CD4-positive, alpha-beta T cell (primary cell): ENCODE measurements at regions not wholly inside any gene's neighbourhood (a gene's known extent, or its start where the extent isn't known, plus 50 kb on each side); places are given as distances from the start of the nearest gene placed in this dataset.

Experiments used
- ATAC-seq: fragments of 200-7000 bp; cut with Tn5 transposase; one replicate; pipeline ENCODE4 v1.10.0; 2022; ENCODE audit warnings: mild to moderate bottlenecking; ENCODE audit not compliant: poor library complexity
- CTCF ChIA-PET: fragments of 350-600 bp; sonication (Branson Sonifier 250); formaldehyde crosslinking; loops from one replicate; lab custom pipeline; 2021; ENCODE audit warnings: antibody characterized with exemption, inconsistent platforms; lab: Charles Lee
- POLR2A ChIA-PET: fragments of 350-600 bp; sonication (Branson Sonifier 250); formaldehyde crosslinking; loops from one replicate; lab custom pipeline; 2021; ENCODE audit warnings: antibody characterized with exemption, inconsistent platforms; lab: Charles Lee
- DNase-seq, 14 experiments: peaks; one replicate each; pipeline ENCODE4 v3.0.0-alpha.2; 2013 to 2020; ENCODE audit warnings: mixed read lengths in 2 of 14
- H3K27ac ChIP-seq, 2 donors: one replicate each; pipeline versions ENCODE4 v1.5.1 to v1.7.0; 2013; ENCODE audit warnings: low read length in 2 of 2, low read depth in 1 of 2, mild to moderate bottlenecking in 1 of 2
- H3K27me3 ChIP-seq, 2 experiments: 1 replicate in 1 of 2; 2 replicates in 1 of 2; pipeline versions ENCODE4 v1.6.1 to v1.7.0; 2013; ENCODE audit warnings: low read length in 2 of 2, control low read depth in 1 of 2, mild to moderate bottlenecking in 1 of 2, moderate library complexity in 1 of 2; ENCODE audit not compliant: insufficient read depth in 2 of 2, control insufficient read depth in 1 of 2
- H3K36me3 ChIP-seq: one replicate; pipeline ENCODE4 v1.6.1; 2013; ENCODE audit warnings: low read length, control low read depth; ENCODE audit not compliant: insufficient read depth
- H3K4me1 ChIP-seq: one replicate; pipeline ENCODE4 v1.6.1; 2013; ENCODE audit warnings: low read length, control low read depth; ENCODE audit not compliant: insufficient read depth
- H3K4me3 ChIP-seq: one replicate; pipeline ENCODE4 v1.5.1; 2013; ENCODE audit warnings: mild to moderate bottlenecking, low read length, moderate library complexity
- H3K9me3 ChIP-seq, 2 experiments: 1 replicate in 1 of 2; 2 replicates in 1 of 2; pipeline versions ENCODE4 v1.6.1 to v1.7.0; 2013; ENCODE audit warnings: low read length in 2 of 2, mild to moderate bottlenecking in 2 of 2, control low read depth in 1 of 2, moderate library complexity in 1 of 2; ENCODE audit not compliant: control insufficient read depth in 1 of 2, insufficient read depth in 1 of 2
- H3K27ac Mint-ChIP-seq: one replicate; pipeline ENCODE4 v1.8.0; 2020; ENCODE audit warnings: mixed read lengths
- H3K27me3 Mint-ChIP-seq: one replicate; pipeline ENCODE4 v1.8.0; 2021; ENCODE audit warnings: mixed read lengths
- H3K36me3 Mint-ChIP-seq: one replicate; pipeline ENCODE4 v1.8.0; 2021; ENCODE audit warnings: low read depth, mixed read lengths
- H3K4me1 Mint-ChIP-seq: one replicate; pipeline ENCODE4 v1.8.0; 2021; ENCODE audit warnings: low read depth, mixed read lengths
- H3K4me3 Mint-ChIP-seq: one replicate; pipeline ENCODE4 v1.8.0; 2020; ENCODE audit warnings: mild to moderate bottlenecking, mixed read lengths
- H3K9me3 Mint-ChIP-seq: one replicate; pipeline ENCODE4 v1.8.0; 2020; ENCODE audit warnings: mixed read lengths
- CTCF ChIP-seq: fragments of 200-600 bp; IDR thresholded peaks from one replicate; pipeline ENCODE4 v1.8.0; 2022; ENCODE audit warnings: antibody characterized with exemption, mild to moderate bottlenecking
- intact Hi-C, 2 experiments: fragments of 100-400 bp; cut with DNase I in 1 of 2; cut with micrococcal nuclease in 1 of 2; formaldehyde crosslinking; loops; one replicate each; pipeline versions ENCODE4 v1.15.1 to v1.9.0; 2023 to 2025; cut with DNase I, micrococcal nuclease

GRCh38 chr7:108723381-108723814 is 153.7 kb downstream of the DNAJB9 start:
- Histone ChIP-seq H3K4me1 (no peaks in the 10 kb centered on the region), H3K27me3 (no peaks in the 10 kb centered on the region), H3K36me3 (no peaks in the 10 kb centered on the region), H3K9me3 (no peaks in the 10 kb centered on the region), H3K27ac (no peak overlapping the region), H3K4me3 (no peak overlapping the region)
- Mint-ChIP-seq H3K27me3 (no peaks in the 10 kb centered on the region), H3K9me3 (no peaks in the 10 kb centered on the region), H3K36me3 (no peaks in the 10 kb centered on the region), H3K27ac (no peak overlapping the region), H3K4me1 (no peaks in the 10 kb centered on the region), H3K4me3 (no peak overlapping the region)
- DNase-seq (no peak), ATAC-seq (no peak)
- ChIA-PET POLR2A (no interaction called here), CTCF (no interaction called here)
- intact Hi-C loops: no loop called here
- no peak for TF ChIP-seq CTCF

- no peak for ATAC-seq
Measured at GRCh38 chr7:108724251-108725100, 154.8 kb downstream of the DNAJB9 start.

GRCh38 chr7:108735814-108736213 is 166.1 kb downstream of the DNAJB9 start:
- intact Hi-C loops: no loop called here
- H3K4me1 Mint-ChIP-seq: no peaks in the 10 kb centered on the region
- Histone ChIP-seq H3K27me3 (no peaks in the 10 kb centered on the region), H3K27ac (no peak overlapping the region), H3K9me3 (no peaks in the 10 kb centered on the region), H3K4me3 (no peak overlapping the region), H3K4me1 (no peaks in the 10 kb centered on the region), H3K36me3 (no peaks in the 10 kb centered on the region)
- no peak overlapping the region for H3K27ac Mint-ChIP-seq
- no peaks in the 10 kb centered on the region for H3K36me3 Mint-ChIP-seq
- no peaks in the 10 kb centered on the region for H3K27me3 Mint-ChIP-seq
- POLR2A ChIA-PET: no interaction called here
- H3K4me3 Mint-ChIP-seq: no peak overlapping the region
- no peak for TF ChIP-seq CTCF
- CTCF ChIA-PET: no interaction called here
- no peaks in the 10 kb centered on the region for H3K9me3 Mint-ChIP-seq
- ATAC-seq (no peak), DNase-seq (no peak)

More at GRCh38 chr7:108724251-108725100, 154.8 kb downstream of the DNAJB9 start:
- H3K27me3 Mint-ChIP-seq: no peaks in the 10 kb centered on the region
- no peak overlapping the region for H3K4me3 ChIP-seq
- POLR2A ChIA-PET: no interaction called here
- H3K4me1 Mint-ChIP-seq: no peaks in the 10 kb centered on the region
- H3K27ac ChIP-seq: no peak overlapping the region
- no peak overlapping the region for H3K4me3 Mint-ChIP-seq
- H3K4me1 ChIP-seq: no peaks in the 10 kb centered on the region
- H3K36me3 ChIP-seq: no peaks in the 10 kb centered on the region
- DNase-seq: no peak
- no peaks in the 10 kb centered on the region for H3K9me3 ChIP-seq
- H3K9me3 Mint-ChIP-seq: no peaks in the 10 kb centered on the region
- no peak for TF ChIP-seq CTCF
- H3K27ac Mint-ChIP-seq: no peak overlapping the region
- intact Hi-C loops: no loop called here
- no peaks in the 10 kb centered on the region for H3K36me3 Mint-ChIP-seq
- H3K27me3 ChIP-seq: no peaks in the 10 kb centered on the region
- CTCF ChIA-PET: no interaction called here
